ENCODE measurements at regions not wholly inside any gene's neighbourhood (a gene's known extent, or its start where the extent isn't known, plus 50 kb on each side); places are given as distances from the start of the nearest gene placed in this dataset.

DNA sequence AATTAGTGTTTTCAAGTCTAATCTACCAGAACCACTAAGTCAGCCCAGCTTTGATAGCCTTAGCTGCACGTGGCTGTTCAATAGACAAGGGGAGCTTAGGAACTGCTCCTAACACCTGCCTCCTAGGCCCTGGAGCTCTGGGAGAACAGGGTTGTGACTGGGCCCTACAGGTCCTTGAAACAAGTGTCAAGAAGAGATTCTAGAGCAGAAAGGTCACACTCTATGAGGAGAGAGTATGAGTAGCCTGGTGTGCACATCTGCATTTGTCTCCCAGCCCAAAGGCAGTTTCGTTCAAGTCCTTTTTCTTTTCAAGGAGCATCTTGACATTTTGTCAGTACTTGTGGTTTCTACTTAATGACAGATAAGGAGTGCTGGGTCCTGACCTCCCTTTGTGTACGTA lies 206.1 kb downstream of the PRELID2 start:
- TF ChIP-seq, protein P1, sequence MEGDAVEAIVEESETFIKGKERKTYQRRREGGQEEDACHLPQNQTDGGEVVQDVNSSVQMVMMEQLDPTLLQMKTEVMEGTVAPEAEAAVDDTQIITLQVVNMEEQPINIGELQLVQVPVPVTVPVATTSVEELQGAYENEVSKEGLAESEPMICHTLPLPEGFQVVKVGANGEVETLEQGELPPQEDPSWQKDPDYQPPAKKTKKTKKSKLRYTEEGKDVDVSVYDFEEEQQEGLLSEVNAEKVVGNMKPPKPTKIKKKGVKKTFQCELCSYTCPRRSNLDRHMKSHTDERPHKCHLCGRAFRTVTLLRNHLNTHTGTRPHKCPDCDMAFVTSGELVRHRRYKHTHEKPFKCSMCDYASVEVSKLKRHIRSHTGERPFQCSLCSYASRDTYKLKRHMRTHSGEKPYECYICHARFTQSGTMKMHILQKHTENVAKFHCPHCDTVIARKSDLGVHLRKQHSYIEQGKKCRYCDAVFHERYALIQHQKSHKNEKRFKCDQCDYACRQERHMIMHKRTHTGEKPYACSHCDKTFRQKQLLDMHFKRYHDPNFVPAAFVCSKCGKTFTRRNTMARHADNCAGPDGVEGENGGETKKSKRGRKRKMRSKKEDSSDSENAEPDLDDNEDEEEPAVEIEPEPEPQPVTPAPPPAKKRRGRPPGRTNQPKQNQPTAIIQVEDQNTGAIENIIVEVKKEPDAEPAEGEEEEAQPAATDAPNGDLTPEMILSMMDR (conservative IDR thresholded peaks at IDR 0.05): no peak
- TF ChIP-seq EZH2 (IDR thresholded peaks at IDR 0.05; ENCODE audit: low read depth): no peak
